22Rv1 (cell line): ENCODE measurements at regions not wholly inside any gene's neighbourhood (a gene's known extent, or its start where the extent isn't known, plus 50 kb on each side); places are given as distances from the start of the nearest gene placed in this dataset.

Experiments
- ZFX ChIP-seq: fragments of 450-650 bp; IDR thresholded peaks from 2 replicates; pipeline ENCODE4 v1.6.1; 2017; ENCODE audit warnings: antibody characterized with exemption, borderline replicate concordance
- TF ChIP-seq, protein P1 (sequence below): fragments of 450-650 bp; IDR thresholded peaks from 2 replicates; pipeline ENCODE4 v1.5.1; 2017; ENCODE audit warnings: mild to moderate bottlenecking

DNA sequence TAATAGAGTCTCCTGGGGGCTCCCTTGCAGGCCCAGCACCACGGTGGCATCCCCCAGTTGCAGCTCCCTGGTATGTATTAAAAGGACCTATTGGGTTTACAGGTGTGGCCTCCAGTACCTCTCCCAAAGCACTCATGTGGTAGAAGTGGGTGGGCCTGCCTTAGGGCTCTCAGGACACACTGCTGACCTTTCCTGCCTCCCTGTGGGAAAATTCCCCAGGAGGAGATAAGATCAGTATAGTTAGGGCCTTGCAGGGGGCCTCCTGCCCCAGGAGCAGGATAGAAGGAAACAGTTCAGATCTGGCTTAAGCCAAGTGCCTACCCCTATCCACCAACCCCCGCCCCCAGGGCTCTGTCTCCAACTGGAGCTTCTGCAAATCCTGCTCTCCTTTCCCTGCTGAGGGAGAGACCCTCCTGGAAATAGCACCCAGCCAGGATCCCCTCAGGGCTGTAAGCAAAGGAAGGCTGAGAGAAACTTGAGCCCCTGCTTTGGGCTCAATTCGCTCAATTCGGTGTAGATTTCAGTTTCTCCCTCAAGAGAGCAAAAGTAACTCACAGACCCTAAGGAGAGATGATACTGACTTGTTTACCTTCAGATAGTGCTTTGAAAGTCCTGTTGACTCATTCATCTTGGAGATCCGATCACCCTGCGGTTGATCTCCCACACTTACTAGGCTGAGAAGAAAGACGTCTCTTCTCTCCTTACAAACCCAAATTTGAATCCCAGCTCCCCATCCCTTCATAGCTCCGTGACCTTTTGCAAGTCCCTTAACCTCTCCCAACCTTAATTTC, 130.6 kb downstream of the WDR11 start:
- TF ChIP-seq, protein P1, sequence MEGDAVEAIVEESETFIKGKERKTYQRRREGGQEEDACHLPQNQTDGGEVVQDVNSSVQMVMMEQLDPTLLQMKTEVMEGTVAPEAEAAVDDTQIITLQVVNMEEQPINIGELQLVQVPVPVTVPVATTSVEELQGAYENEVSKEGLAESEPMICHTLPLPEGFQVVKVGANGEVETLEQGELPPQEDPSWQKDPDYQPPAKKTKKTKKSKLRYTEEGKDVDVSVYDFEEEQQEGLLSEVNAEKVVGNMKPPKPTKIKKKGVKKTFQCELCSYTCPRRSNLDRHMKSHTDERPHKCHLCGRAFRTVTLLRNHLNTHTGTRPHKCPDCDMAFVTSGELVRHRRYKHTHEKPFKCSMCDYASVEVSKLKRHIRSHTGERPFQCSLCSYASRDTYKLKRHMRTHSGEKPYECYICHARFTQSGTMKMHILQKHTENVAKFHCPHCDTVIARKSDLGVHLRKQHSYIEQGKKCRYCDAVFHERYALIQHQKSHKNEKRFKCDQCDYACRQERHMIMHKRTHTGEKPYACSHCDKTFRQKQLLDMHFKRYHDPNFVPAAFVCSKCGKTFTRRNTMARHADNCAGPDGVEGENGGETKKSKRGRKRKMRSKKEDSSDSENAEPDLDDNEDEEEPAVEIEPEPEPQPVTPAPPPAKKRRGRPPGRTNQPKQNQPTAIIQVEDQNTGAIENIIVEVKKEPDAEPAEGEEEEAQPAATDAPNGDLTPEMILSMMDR = no peak
- no peak for TF ChIP-seq ZFX
